K562 (cell line): ENCODE measurements at regions not wholly inside any gene's neighbourhood (a gene's known extent, or its start where the extent isn't known, plus 50 kb on each side); places are given as distances from the start of the nearest gene placed in this dataset.

ENCODE experiments used
- ATAC-seq: fragments of 200-7000 bp; cut with Tn5 transposase; 3 replicates; pipeline ENCODE4 v1.9.1; 2020; ENCODE audit warnings: moderate library complexity
- BruUV-seq: library from RNA; stranded (reverse); fragments of 400-500 nt; replicated peaks from 2 replicates; lab custom pipeline; 2021; lab: Mats Ljungman, UMichigan
- CTCF ChIA-PET: fragments of 300-600 bp; formaldehyde crosslinking; extraction: SDS; loops from one replicate; lab custom pipeline; 2021; ENCODE audit warnings: low intra/inter-chr PET ratio; lab: Yijun Ruan, JAX
- POLR2A ChIA-PET: fragments of 300-600, 350-650 bp; sonication (Branson Sonifier 250); formaldehyde crosslinking; extraction: SDS; loops from one replicate; lab custom pipeline; 2021; ENCODE audit warnings: antibody characterized with exemption, inconsistent platforms; lab: Yijun Ruan, JAX
- DNase-seq, 4 experiments: peaks; one replicate each; pipeline versions ENCODE4 v3.0.0 to v3.0.0-alpha.2; 2011 to 2018; ENCODE audit warnings: low spot score in 3 of 4, mixed read lengths in 3 of 4; ENCODE audit errors: extremely low read depth in 1 of 4
- FAIRE-seq: peaks from 2 replicates; lab custom pipeline; 2011; peaks lifted over from hg19 to GRCh38; lab: Jason Lieb, UNC
- H2AFZ ChIP-seq: 2 replicates; pipeline ENCODE4 v1.6.0; 2011; ENCODE audit warnings: low read depth, low read length, control low read depth, inconsistent platforms
- H3K27ac ChIP-seq: fragments of 200-600 bp; 3 replicates; pipeline ENCODE4 v1.8.0; 2011; ENCODE audit warnings: low read depth, mild to moderate bottlenecking, control low read depth, inconsistent platforms, low read length, moderate library complexity, mixed read lengths; ENCODE audit errors: extremely low read depth
- H3K27me3 ChIP-seq, 2 experiments: fragments of 300-600 bp in 1 of 2; 2 replicates in 1 of 2; 3 replicates in 1 of 2; pipeline versions ENCODE4 v1.6.0 to v1.8.0; 2011; ENCODE audit warnings: inconsistent platforms in 2 of 2, low read length in 2 of 2, mild to moderate bottlenecking in 1 of 2, mixed read lengths in 1 of 2, moderate library complexity in 1 of 2; ENCODE audit not compliant: control insufficient read depth in 2 of 2, insufficient read depth in 2 of 2
- H3K36me3 ChIP-seq: fragments of 300-600 bp; 3 replicates; pipeline ENCODE4 v1.8.0; 2011; ENCODE audit warnings: mild to moderate bottlenecking, low read length, inconsistent platforms; ENCODE audit not compliant: control insufficient read depth, insufficient read depth
- H3K4me1 ChIP-seq, 2 experiments: fragments of 200-600 bp in 1 of 2; replicated peaks in 1 of 2; 2 replicates in 1 of 2; 3 replicates in 1 of 2; pipeline versions ENCODE4 v1.5.1 to v1.8.0; 2011; ENCODE audit warnings: inconsistent platforms in 2 of 2, low read length in 2 of 2, mild to moderate bottlenecking in 1 of 2, mixed read lengths in 1 of 2, moderate library complexity in 1 of 2; ENCODE audit not compliant: control insufficient read depth in 2 of 2, insufficient read depth in 2 of 2
- H3K4me2 ChIP-seq: 2 replicates; pipeline ENCODE4 v1.6.1; 2011; ENCODE audit warnings: low read length, control low read depth, inconsistent platforms, mixed read lengths; ENCODE audit not compliant: insufficient read depth
- H3K4me3 ChIP-seq: fragments of 200-600 bp; sonication (generic), shearing (Covaris generic); 2 replicates; pipeline ENCODE4 v1.5.1; 2016; ENCODE audit warnings: control low read depth, inconsistent platforms
- H3K79me2 ChIP-seq: fragments of 200-600 bp; 3 replicates; pipeline ENCODE4 v1.8.0; 2011; ENCODE audit warnings: low read length, inconsistent platforms; ENCODE audit not compliant: control insufficient read depth, insufficient read depth
- H3K9ac ChIP-seq, 2 experiments: 2 replicates each; pipeline versions ENCODE4 v1.6.0 to v1.6.1; 2011; ENCODE audit warnings: low read depth in 2 of 2, low read length in 2 of 2, control low read depth in 1 of 2, inconsistent platforms in 1 of 2, mild to moderate bottlenecking in 1 of 2, mixed read lengths in 1 of 2; ENCODE audit not compliant: insufficient read depth in 1 of 2
- H3K9me1 ChIP-seq: one replicate; pipeline ENCODE4 v1.6.0; 2011; ENCODE audit warnings: inconsistent platforms, mild to moderate bottlenecking, low read length, moderate library complexity; ENCODE audit not compliant: control insufficient read depth, insufficient read depth
- H3K9me3 ChIP-seq: replicated peaks from 2 replicates; pipeline ENCODE4 v1.5.1; 2011; ENCODE audit warnings: low read depth, low read length, inconsistent platforms; ENCODE audit not compliant: control insufficient read depth, insufficient read depth
- H4K20me1 ChIP-seq: replicated peaks from 2 replicates; pipeline ENCODE4 v1.6.1; 2011; ENCODE audit warnings: low read length, inconsistent platforms, mixed read lengths; ENCODE audit not compliant: control insufficient read depth, insufficient read depth
- DLX4 ChIP-seq: fragments of 250-450 bp; sonication (Bioruptor Pico); IDR thresholded peaks from 2 replicates; pipeline ENCODE4 v1.6.1; 2021; ENCODE audit warnings: mild to moderate bottlenecking
- DNMT1 ChIP-seq: fragments of 450-650 bp; IDR thresholded peaks from 2 replicates; pipeline ENCODE4 v1.6.1; 2016; ENCODE audit warnings: antibody characterized with exemption, mild to moderate bottlenecking
- FOS ChIP-seq: IDR thresholded peaks from 3 replicates; pipeline ENCODE4 v1.6.1; 2011; ENCODE audit not compliant: insufficient read length; ENCODE audit errors: extremely low read depth
- MBD2 ChIP-seq: sonication (generic); IDR thresholded peaks from 2 replicates; pipeline ENCODE4 v1.6.1; 2016; ENCODE audit warnings: low read depth, borderline replicate concordance
- PTTG1 ChIP-seq: fragments of 450-650 bp; IDR thresholded peaks from 2 replicates; pipeline ENCODE4 v1.6.1; 2016; ENCODE audit warnings: low read depth, mild to moderate bottlenecking, missing genetic modification characterization, missing compliant biosample characterization
- USF1 ChIP-seq: sonication (generic); formaldehyde crosslinking; IDR thresholded peaks from 2 replicates; pipeline ENCODE4 v1.9.0; 2022; ENCODE audit warnings: mild to moderate bottlenecking, missing genetic modification reagents
- ZBTB40 ChIP-seq, 2 experiments: fragments of 450-650 bp in 1 of 2; sonication (generic) in 1 of 2; formaldehyde crosslinking in 1 of 2; IDR thresholded peaks; 2 replicates each; pipeline versions ENCODE4 v1.7.1 to v1.9.0; 2016 to 2022; ENCODE audit warnings: inconsistent platforms in 1 of 2, mild to moderate bottlenecking in 1 of 2, missing genetic modification reagents in 1 of 2
- ZNF449 ChIP-seq: fragments of 250-450 bp; sonication (Bioruptor Pico); IDR thresholded peaks from 2 replicates; pipeline ENCODE4 v1.8.0; 2022; ENCODE audit warnings: moderate library complexity, mild to moderate bottlenecking, inconsistent platforms
- WGBS: fragments of 100-300 bp; shearing (Covaris generic); methylation state at CpG from one replicate; pipeline ENCODE4 v1.1.6; 2016; ENCODE audit warnings: low coverage, mixed read lengths; ENCODE audit not compliant: insufficient coverage; ENCODE audit errors: missing lambda C conversion rate; 5-methylcytosine and 5-hydroxymethylcytosine counted together
- in situ Hi-C: fragments of 300-500 bp; cut with MboI; formaldehyde crosslinking; loops from 4 replicates; pipeline ENCODE4 v1.15.0; 2018; ENCODE audit warnings: inconsistent platforms, mixed read lengths
- intact Hi-C: fragments of 100-400 bp; cut with micrococcal nuclease; formaldehyde crosslinking; loops from 2 replicates; pipeline ENCODE4 v1.14.2; 2022
- TF ChIP-seq, protein P1 (sequence below): IDR thresholded peaks from 2 replicates; pipeline ENCODE4 v1.6.1; 2014; ENCODE audit warnings: antibody characterized with exemption

- ATAC-seq (no peak), FAIRE-seq (no peak), DNase-seq (no peak)
- Histone ChIP-seq H4K20me1 (no peaks in the 10 kb centered on the region), H2AFZ (no peak overlapping the region), H3K36me3 (no peaks in the 10 kb centered on the region), H3K9ac (no peak overlapping the region), H3K4me2 (no peak overlapping the region), H3K4me1 (no peaks in the 10 kb centered on the region), H3K79me2 (no peaks in the 10 kb centered on the region), H3K27me3 (no peaks in the 10 kb centered on the region), H3K27ac (no peak overlapping the region), H3K9me3 (no peaks in the 10 kb centered on the region; the same call in 1 of the 2 replicates), H3K9me1 (no peaks in the 10 kb centered on the region), H3K4me3 (no peak overlapping the region)
- ChIA-PET CTCF (no interaction called here), POLR2A (no interaction called here)
- no TSS peak for BruUV-seq
- in situ Hi-C loops (no loop called here), intact Hi-C loops (no loop called here)
- WGBS = 0% methylated on average over 2 of the region's 6 CpGs
- TF ChIP-seq MBD2 (no peak), ZBTB40 (IDR thresholded peaks at IDR 0.05) (no peak), ZBTB40 (CRISPR knock-in tag; IDR thresholded peaks at IDR 0.05) (no peak), ZNF449 (CRISPR knock-in tag) (no peak), DLX4 (CRISPR knock-in tag) (no peak), DNMT1 (no peak), USF1 (no peak), FOS (no peak), PTTG1 (tag) (no peak)
- TF ChIP-seq, protein P1, sequence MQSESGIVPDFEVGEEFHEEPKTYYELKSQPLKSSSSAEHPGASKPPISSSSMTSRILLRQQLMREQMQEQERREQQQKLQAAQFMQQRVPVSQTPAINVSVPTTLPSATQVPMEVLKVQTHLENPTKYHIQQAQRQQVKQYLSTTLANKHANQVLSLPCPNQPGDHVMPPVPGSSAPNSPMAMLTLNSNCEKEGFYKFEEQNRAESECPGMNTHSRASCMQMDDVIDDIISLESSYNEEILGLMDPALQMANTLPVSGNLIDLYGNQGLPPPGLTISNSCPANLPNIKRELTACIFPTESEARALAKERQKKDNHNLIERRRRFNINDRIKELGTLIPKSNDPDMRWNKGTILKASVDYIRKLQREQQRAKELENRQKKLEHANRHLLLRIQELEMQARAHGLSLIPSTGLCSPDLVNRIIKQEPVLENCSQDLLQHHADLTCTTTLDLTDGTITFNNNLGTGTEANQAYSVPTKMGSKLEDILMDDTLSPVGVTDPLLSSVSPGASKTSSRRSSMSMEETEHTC = no peak
Observed at GRCh38 chr12:126396536-126396935, 1331.3 kb downstream of the AACS start.
